CD4-positive, alpha-beta T cell (primary cell): ENCODE measurements at regions not wholly inside any gene's neighbourhood (a gene's known extent, or its start where the extent isn't known, plus 50 kb on each side); places are given as distances from the start of the nearest gene placed in this dataset.

Experiments
- ATAC-seq: fragments of 200-7000 bp; cut with Tn5 transposase; one replicate; pipeline ENCODE4 v1.10.0; 2022; ENCODE audit warnings: mild to moderate bottlenecking; ENCODE audit not compliant: poor library complexity
- CTCF ChIA-PET: fragments of 350-600 bp; sonication (Branson Sonifier 250); formaldehyde crosslinking; loops from one replicate; lab custom pipeline; 2021; ENCODE audit warnings: antibody characterized with exemption, inconsistent platforms; lab: Charles Lee
- POLR2A ChIA-PET: fragments of 350-600 bp; sonication (Branson Sonifier 250); formaldehyde crosslinking; loops from one replicate; lab custom pipeline; 2021; ENCODE audit warnings: antibody characterized with exemption, inconsistent platforms; lab: Charles Lee
- DNase-seq, 14 experiments: peaks; one replicate each; pipeline ENCODE4 v3.0.0-alpha.2; 2013 to 2020; ENCODE audit warnings: mixed read lengths in 2 of 14
- H3K27ac ChIP-seq, 2 donors: one replicate each; pipeline versions ENCODE4 v1.5.1 to v1.7.0; 2013; ENCODE audit warnings: low read length in 2 of 2, low read depth in 1 of 2, mild to moderate bottlenecking in 1 of 2
- H3K27me3 ChIP-seq, 2 experiments: 1 replicate in 1 of 2; 2 replicates in 1 of 2; pipeline versions ENCODE4 v1.6.1 to v1.7.0; 2013; ENCODE audit warnings: low read length in 2 of 2, control low read depth in 1 of 2, mild to moderate bottlenecking in 1 of 2, moderate library complexity in 1 of 2; ENCODE audit not compliant: insufficient read depth in 2 of 2, control insufficient read depth in 1 of 2
- H3K36me3 ChIP-seq: one replicate; pipeline ENCODE4 v1.6.1; 2013; ENCODE audit warnings: low read length, control low read depth; ENCODE audit not compliant: insufficient read depth
- H3K4me1 ChIP-seq: one replicate; pipeline ENCODE4 v1.6.1; 2013; ENCODE audit warnings: low read length, control low read depth; ENCODE audit not compliant: insufficient read depth
- H3K4me3 ChIP-seq: one replicate; pipeline ENCODE4 v1.5.1; 2013; ENCODE audit warnings: mild to moderate bottlenecking, low read length, moderate library complexity
- H3K9me3 ChIP-seq, 2 experiments: 1 replicate in 1 of 2; 2 replicates in 1 of 2; pipeline versions ENCODE4 v1.6.1 to v1.7.0; 2013; ENCODE audit warnings: low read length in 2 of 2, mild to moderate bottlenecking in 2 of 2, control low read depth in 1 of 2, moderate library complexity in 1 of 2; ENCODE audit not compliant: control insufficient read depth in 1 of 2, insufficient read depth in 1 of 2
- H3K27ac Mint-ChIP-seq: one replicate; pipeline ENCODE4 v1.8.0; 2020; ENCODE audit warnings: mixed read lengths
- H3K27me3 Mint-ChIP-seq: one replicate; pipeline ENCODE4 v1.8.0; 2021; ENCODE audit warnings: mixed read lengths
- H3K36me3 Mint-ChIP-seq: one replicate; pipeline ENCODE4 v1.8.0; 2021; ENCODE audit warnings: low read depth, mixed read lengths
- H3K4me1 Mint-ChIP-seq: one replicate; pipeline ENCODE4 v1.8.0; 2021; ENCODE audit warnings: low read depth, mixed read lengths
- H3K4me3 Mint-ChIP-seq: one replicate; pipeline ENCODE4 v1.8.0; 2020; ENCODE audit warnings: mild to moderate bottlenecking, mixed read lengths
- H3K9me3 Mint-ChIP-seq: one replicate; pipeline ENCODE4 v1.8.0; 2020; ENCODE audit warnings: mixed read lengths
- CTCF ChIP-seq: fragments of 200-600 bp; IDR thresholded peaks from one replicate; pipeline ENCODE4 v1.8.0; 2022; ENCODE audit warnings: antibody characterized with exemption, mild to moderate bottlenecking
- intact Hi-C, 2 experiments: fragments of 100-400 bp; cut with DNase I in 1 of 2; cut with micrococcal nuclease in 1 of 2; formaldehyde crosslinking; loops; one replicate each; pipeline versions ENCODE4 v1.15.1 to v1.9.0; 2023 to 2025; cut with DNase I, micrococcal nuclease

GRCh38 chr9:36755019-36755418 lies 182.3 kb downstream of the MELK start:
- Mint-ChIP-seq H3K27me3 (peaks cover 72% of the 10 kb centered on the region), H3K27ac (no peak overlapping the region), H3K9me3 (no peaks in the 10 kb centered on the region), H3K36me3 (no peaks in the 10 kb centered on the region), H3K4me1 (no peaks in the 10 kb centered on the region), H3K4me3 (no peak overlapping the region)
- peaks cover 13 to 25% of the 10 kb centered on the region in 2 experiments for H3K27me3 ChIP-seq
- H3K36me3 ChIP-seq: no peaks in the 10 kb centered on the region
- POLR2A ChIA-PET: no interaction called here
- CTCF ChIA-PET: no interaction called here
- DNase-seq (no peak), ATAC-seq (no peak)
- no peak overlapping the region for H3K27ac ChIP-seq
- H3K4me1 ChIP-seq: no peaks in the 10 kb centered on the region
- peaks cover 0 to 5% of the 10 kb centered on the region in 2 experiments for H3K9me3 ChIP-seq
- H3K4me3 ChIP-seq: no peak overlapping the region
- intact Hi-C loops: no loop called here
- TF ChIP-seq CTCF: no peak

- no peak overlapping the region for H3K27ac Mint-ChIP-seq
- H3K27me3 Mint-ChIP-seq: peaks cover 52% of the 10 kb centered on the region
- Histone ChIP-seq H3K27me3 (peaks cover 8 to 22% of the 10 kb centered on the region in 2 experiments), H3K36me3 (no peaks in the 10 kb centered on the region), H3K9me3 (no peaks in the 10 kb centered on the region), H3K27ac (no peak overlapping the region), H3K4me3 (no peak overlapping the region), H3K4me1 (no peaks in the 10 kb centered on the region)
- CTCF ChIA-PET: no interaction called here
- intact Hi-C loops: no loop called here
- ATAC-seq (no peak), DNase-seq (no peak)
- H3K36me3 Mint-ChIP-seq: no peaks in the 10 kb centered on the region
- no peak for TF ChIP-seq CTCF
- no peak overlapping the region for H3K4me3 Mint-ChIP-seq
- no peaks in the 10 kb centered on the region for H3K9me3 Mint-ChIP-seq
- POLR2A ChIA-PET: no interaction called here
- no peaks in the 10 kb centered on the region for H3K4me1 Mint-ChIP-seq
These were observed 186.4 kb downstream of the MELK start for GRCh38 chr9:36759141-36759540.

GRCh38 chr9:36759976-36760375 lies 187.3 kb downstream of the MELK start:
- no peak for ATAC-seq
- CTCF ChIA-PET: no interaction called here
- Histone ChIP-seq H3K4me3 (no peak overlapping the region), H3K27me3 (peaks cover 7 to 19% of the 10 kb centered on the region in 2 experiments), H3K27ac (no peak overlapping the region), H3K4me1 (peaks cover 2% of the 10 kb centered on the region), H3K9me3 (no peaks in the 10 kb centered on the region), H3K36me3 (no peaks in the 10 kb centered on the region)
- Mint-ChIP-seq H3K9me3 (no peaks in the 10 kb centered on the region), H3K4me3 (no peak overlapping the region), H3K4me1 (no peaks in the 10 kb centered on the region), H3K27ac (no peak overlapping the region), H3K27me3 (peaks cover 47% of the 10 kb centered on the region), H3K36me3 (no peaks in the 10 kb centered on the region)
- POLR2A ChIA-PET: no interaction called here
- intact Hi-C loops: loop anchor here in 1 of 2 experiments (10.0 kb wide), 5 partner anchors 365 to 1655 kb away; partner anchors contain the start of genes CREB3, POLR1E, STOML2 and TESK1
- TF ChIP-seq CTCF: no peak
- DNase-seq: no peak
